OCI-LY3 (cell line): ENCODE measurements at regions not wholly inside any gene's neighbourhood (a gene's known extent, or its start where the extent isn't known, plus 50 kb on each side); places are given as distances from the start of the nearest gene placed in this dataset.

Experiments
- EZH2phosphoT487 ChIP-seq: fragments of 200-600 bp; shearing (Covaris generic); IDR thresholded peaks from 2 replicates; pipeline ENCODE4 v1.6.1; 2018; ENCODE audit warnings: antibody characterized with exemption, mixed run types, low read depth
- TF ChIP-seq, protein P1 (sequence below): fragments of 200-600, 300-600 bp; sonication (generic); IDR thresholded peaks from 2 replicates; pipeline ENCODE4 v1.5.1; 2014; ENCODE audit warnings: antibody characterized with exemption, low read length, low read depth

DNA sequence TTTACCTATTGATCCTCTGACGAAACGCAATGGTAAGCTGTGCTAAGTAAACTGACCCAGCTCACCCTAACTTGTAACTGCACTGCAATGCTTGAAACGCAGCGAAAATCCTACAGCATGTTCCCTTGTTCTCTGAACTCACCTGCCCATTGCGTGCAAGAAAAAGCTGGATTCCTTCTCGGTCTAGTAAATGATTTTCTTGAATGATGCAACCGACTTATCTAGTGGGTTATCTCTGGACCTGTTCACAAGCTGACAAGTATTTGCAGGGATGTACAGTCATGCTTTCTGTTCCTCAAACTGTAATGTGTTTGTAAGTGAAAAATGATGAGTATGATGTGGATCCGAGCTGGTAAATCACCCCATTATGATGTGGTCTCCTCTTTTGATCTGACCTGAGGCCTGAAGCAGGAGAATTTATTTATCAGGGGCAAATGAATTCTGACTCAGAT lies 140.1 kb downstream of the BTC start:
- TF ChIP-seq EZH2phosphoT487 = no peak
- TF ChIP-seq, protein P1, sequence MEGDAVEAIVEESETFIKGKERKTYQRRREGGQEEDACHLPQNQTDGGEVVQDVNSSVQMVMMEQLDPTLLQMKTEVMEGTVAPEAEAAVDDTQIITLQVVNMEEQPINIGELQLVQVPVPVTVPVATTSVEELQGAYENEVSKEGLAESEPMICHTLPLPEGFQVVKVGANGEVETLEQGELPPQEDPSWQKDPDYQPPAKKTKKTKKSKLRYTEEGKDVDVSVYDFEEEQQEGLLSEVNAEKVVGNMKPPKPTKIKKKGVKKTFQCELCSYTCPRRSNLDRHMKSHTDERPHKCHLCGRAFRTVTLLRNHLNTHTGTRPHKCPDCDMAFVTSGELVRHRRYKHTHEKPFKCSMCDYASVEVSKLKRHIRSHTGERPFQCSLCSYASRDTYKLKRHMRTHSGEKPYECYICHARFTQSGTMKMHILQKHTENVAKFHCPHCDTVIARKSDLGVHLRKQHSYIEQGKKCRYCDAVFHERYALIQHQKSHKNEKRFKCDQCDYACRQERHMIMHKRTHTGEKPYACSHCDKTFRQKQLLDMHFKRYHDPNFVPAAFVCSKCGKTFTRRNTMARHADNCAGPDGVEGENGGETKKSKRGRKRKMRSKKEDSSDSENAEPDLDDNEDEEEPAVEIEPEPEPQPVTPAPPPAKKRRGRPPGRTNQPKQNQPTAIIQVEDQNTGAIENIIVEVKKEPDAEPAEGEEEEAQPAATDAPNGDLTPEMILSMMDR = no peak
